Ramos (cell line): ENCODE measurements at regions not wholly inside any gene's neighbourhood (a gene's known extent, or its start where the extent isn't known, plus 50 kb on each side); places are given as distances from the start of the nearest gene placed in this dataset.

Experiments used
- in situ Hi-C: fragments of 300-500 bp; cut with MboI; formaldehyde crosslinking; loops from one replicate; pipeline ENCODE4 v1.14.3; 2022; ENCODE audit warnings: low sequenced_read_pairs; ENCODE audit not compliant: unreplicated experiment

DNA sequence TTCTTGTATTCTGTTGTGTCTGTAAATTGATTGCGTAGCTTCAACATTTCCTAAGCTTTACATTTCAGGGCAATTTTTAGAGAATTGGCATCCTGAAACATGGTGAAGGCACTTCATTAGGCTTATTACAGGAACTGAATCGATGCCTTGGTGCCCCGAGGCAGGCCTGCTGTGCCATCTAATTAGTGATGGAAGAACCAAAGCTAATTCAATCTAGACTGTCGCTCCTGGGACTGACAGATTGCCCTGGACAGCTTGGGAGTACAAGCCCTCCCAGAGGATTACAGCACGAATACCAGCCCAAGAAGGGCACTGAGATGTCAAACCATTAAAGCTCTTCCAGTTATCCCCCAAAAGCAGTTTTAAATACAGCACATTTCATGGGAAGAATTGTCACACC, 243.2 kb upstream of the ZC3H12C start:
- in situ Hi-C loops, result no loop called here

DNA sequence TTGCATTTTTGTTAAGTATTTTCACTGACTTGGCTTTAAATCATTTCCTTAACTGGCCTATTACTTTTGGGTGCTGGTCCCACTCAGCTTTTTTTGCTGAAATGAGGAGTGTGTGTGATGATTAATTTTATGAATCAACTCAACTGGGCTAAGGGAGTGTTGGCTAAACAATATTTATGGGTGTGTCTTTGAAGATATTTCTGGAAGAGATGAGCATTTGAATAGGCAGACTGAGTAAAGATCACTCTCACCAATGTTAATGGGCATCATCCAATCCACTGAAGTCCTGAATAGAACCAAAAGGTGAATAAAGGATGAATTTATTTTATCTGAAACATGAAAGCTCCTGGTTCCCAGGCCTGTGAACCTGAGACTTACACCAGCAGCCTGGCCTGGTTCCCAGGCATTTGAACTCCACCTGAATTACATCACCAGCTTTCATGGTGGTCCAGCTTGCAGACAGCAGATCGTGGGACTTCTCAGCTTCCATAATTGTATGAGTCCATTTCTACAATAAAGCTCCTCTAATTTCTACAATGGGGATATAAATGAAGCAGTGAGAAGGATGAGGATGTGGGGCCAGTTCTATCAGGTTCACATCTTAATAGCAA, 241.3 kb upstream of the ZC3H12C start:
- in situ Hi-C loops, result no loop called here

DNA sequence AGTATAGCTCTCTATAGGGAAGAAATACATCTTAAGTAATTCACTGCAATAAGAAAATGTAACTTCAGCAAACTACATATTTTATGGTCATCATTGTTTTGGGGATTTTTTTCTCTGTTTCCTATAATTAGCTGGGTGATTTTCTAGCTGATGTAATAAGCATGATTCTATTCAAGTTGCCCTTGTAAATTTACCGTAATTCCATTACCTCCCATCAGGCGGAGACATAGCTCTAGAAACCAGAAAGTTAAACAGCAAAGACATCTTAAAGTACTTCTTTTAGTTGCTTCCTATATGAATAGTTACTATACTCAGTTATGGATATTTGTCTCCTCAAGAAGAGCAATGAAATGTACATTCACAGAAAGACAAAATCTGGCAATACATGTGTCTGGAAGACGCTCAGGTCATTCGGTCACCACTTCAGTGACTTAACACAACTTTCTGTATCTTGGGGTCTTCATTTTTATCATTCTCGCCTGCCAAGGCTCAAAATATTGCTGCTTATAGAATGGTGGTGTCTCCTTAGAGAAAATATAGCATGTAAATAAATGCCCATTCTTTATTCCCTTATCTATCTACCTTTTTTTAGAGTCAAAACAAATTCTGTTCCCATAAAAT, 239.9 kb upstream of the ZC3H12C start:
- in situ Hi-C loops, result no loop called here

DNA sequence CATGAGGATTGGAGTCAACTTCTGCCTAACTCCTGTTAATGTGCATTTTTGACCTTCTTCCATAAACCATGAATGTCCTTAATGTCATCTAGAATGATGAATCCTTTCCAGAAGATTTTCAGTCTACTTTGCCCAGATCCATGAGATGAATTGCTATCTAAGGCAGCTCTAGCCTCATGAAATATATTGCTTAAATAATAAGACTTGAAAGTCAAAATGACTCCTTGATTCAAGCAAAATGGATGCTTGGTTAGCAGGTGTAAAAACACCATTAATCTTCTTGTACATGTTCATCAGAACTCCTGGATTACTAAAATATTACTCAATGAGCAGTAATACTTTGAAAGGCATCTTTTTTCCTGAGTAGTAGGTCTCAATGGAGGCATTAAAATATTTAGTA, 238.5 kb upstream of the ZC3H12C start:
- in situ Hi-C loops, result no loop called here

DNA sequence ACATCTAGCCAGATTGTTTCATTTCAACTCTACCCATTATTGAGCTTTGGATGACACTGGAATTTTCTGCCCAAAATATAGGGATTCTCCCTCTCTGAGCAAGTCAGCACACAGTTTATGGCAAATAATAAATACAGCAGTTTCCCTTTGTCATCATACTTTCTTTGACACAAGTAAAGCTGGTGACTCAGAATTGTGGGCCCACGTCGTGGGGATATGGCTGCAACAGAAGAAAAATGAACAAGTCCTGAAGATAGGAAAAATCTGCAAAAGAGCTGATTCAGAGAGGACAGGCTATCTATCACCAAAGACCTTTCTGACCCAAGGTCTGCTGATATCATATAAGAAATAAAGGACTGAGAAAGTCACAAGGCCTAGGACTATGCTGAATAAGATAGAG, 236.3 kb upstream of the ZC3H12C start:
- in situ Hi-C loops, result no loop called here

DNA sequence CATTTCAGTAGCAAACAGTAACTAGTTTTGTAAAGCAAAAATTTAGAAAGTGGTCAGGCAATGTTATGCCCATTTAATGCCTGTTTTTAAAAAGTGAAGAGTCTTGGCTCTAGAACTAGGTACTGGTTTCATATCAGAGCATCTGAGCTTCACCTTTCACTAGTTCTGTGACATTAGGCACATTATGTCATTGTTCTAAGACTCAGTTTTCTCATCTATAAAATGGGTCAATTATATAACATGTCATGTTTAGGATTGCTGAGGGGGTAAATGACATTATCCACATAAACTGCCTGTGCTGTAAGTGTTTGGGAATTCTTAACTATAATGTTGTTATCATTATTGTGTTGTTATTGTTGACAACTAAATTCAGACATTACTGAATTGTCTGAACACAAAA, 235.6 kb upstream of the ZC3H12C start:
- in situ Hi-C loops, result no loop called here

DNA sequence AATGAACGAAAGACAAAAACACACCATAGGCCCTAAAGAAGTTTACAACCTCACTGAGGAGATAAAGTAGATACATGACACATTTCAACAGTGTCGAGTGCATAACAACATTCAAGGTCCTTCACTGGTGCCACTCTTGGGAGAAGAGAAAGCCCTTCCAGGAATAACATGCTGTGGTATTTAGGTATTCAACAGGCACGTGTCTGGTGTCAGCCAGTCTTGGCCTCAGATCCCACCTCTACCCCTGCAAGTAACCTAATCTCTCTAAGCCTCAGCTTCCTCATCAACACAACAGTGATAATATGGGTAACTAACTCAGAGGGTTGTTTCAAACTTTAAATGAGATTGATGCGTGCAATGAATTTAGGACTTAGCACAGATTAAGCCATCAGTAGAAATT, 235.0 kb upstream of the ZC3H12C start:
- in situ Hi-C loops, result no loop called here

DNA sequence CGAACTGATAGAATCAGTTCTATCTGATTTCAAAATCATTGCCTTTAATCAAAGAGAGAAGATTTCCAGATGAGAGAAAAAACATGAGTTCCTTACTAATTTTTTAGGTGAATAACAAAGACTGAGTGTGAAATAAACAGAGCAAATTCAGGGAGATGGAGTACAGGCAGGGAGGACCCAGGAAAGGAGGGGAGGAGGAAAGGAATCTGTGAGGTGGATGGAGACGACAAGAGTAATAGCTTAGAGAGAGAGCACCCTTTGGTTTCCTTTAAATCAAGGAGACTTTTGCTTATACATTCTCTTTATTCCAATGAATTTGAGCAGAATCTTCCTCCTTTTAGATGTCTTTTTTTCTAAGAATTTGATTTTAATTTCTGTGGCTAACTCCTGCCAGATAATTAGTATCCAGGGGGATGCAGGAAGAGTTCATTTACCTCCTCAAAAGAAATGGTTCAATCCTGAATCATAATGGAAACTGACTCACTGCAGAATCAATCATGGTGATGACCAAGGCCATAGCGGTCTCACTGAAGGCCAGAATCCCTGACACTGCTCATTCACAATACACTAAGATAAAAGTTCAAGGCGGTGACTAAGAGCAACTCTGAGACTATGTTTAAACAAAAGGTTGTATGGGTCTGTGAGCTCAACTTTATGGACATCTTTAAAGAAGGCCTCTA, 234.0 kb upstream of the ZC3H12C start:
- in situ Hi-C loops, result no loop called here

DNA sequence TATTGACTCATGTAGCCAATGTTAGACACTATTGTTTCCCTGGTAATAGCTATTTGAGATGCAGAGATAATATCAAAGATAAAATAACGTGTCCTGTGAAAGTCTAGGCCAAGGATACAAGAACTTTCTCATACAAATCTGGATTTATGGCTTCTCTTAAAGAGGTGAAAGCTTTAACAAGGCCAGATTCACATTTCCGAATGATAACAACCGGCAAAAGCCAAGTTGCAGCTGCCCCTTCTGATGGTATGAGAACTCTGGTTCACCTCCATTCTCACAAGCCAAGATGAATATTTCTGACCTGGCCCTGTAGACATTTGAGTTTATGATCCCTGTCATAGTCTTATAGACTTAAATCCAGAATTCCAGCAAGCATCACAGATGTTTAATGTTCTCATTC, 230.4 kb upstream of the ZC3H12C start:
- in situ Hi-C loops, result no loop called here

DNA sequence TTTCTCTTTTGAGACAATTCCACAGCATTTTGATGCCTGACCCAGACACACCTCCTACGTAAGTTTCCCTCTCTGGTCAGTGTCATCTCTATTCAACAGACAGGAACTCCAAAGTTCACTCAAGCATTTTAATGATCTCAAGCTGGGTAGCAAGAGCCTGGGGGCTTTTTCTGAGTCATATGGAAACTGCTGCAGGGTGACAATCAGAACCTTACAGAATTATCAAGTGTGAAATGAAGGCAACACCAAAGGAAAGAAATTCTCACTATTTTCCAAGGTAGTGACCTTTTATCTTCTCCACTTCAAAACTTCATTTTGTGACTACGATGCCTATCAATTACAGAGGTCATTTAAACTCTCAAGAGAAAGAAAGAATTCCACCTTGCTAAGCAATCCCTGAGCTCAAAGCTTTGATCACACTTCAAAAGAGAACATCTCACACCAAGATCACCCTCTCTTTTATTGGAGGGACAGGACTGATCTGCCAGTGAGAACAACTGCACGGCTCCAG, 229.0 kb upstream of the ZC3H12C start:
- in situ Hi-C loops, result no loop called here

DNA sequence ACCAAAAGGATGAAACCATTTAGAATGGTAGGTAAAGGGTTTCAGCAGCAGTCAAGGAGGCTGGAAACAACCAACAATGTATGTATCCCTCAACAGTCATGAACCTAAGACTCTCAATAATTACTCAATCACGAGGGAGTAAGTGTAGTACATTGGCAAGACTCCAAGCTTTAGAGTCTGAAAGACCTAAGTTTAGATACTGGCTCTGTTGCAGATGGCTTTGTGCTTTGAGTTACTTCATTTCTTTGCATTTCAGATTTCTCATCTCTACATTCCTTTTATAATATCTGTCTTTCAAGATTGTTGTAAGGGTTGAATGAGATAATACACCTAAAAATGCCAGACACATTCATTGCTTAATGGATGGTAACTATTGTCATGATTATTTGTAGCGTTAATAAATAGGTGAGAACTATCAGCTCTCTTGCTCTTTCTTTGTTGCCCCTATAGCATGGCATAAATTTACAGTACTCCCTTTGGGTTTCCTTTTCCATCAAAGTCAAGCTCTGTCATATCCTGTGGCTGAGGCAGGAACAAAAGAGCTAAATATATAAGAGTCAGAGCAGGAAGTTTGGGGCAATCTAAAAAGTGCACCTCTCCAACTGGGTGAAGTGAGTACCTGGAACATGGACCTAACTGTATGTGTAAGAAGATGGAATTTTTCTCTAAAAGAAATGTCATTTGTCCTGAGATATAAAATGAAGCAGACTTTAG, 228.2 kb upstream of the ZC3H12C start:
- in situ Hi-C loops, result no loop called here

DNA sequence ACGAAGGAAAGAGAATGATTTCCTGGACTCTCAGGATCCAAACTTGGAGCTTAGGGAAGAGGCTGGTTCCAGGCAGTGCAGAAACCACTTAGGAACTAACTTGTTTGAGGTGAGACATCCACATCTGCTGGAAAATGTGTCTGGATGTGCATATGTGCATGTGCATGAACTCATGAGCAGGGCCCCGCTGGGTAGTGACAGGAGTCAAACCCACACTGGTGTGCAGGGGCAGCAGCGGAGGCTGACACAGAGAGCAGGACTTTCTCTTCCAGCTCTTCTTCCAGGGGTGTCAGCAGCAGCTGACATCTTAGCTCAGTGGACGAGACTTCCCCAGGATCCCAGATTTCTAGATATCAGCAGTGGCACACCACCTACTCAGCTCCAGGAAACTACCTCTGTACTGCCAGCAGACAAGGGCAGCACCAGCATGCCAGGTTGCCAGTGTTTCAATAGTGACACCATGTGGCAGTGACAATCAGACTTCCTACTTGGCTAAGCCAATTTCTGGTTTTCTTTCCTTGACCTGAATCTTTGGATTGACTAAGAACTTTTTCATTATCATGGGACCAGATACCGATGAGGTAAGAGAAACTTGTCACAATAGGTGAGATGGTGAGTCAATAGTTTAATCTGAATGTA, 227.5 kb upstream of the ZC3H12C start:
- in situ Hi-C loops, result no loop called here

DNA sequence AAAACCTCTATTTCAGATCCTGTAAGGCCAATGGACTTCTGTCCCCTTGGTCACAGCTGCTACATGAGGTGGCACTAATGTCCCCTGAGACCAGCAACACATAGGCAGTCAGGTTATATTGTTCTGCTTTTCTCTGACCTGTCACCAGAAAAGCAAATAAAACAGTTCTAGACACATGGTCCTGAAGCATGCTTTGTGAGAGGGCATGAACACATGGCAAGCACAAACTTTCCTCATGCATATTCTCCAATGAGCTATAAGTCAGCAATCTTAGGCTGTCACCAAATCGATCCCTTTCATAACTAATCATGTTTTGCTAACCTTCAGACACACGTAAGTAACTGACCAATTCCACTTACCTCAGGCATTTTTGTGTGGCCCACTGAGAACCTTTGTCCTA, 225.4 kb upstream of the ZC3H12C start:
- in situ Hi-C loops, result no loop called here

DNA sequence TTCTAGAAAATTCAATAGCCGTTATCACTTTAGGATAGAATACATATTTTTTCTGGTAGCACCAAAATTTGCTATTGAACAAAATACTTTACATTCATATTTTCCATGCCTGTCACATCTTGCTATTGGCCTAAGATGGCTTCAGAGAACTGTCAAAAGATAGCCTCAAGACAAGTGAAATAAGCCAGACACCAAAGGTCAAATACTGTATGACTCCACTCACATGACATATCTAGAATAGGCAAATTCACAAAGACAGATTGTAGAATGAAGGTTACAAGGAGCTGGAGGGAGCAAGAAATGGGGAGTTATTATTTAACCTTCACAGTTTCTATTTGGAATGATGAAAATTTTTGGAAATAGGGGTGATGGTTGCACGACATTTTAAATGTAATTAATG, 223.7 kb upstream of the ZC3H12C start:
- in situ Hi-C loops, result no loop called here

DNA sequence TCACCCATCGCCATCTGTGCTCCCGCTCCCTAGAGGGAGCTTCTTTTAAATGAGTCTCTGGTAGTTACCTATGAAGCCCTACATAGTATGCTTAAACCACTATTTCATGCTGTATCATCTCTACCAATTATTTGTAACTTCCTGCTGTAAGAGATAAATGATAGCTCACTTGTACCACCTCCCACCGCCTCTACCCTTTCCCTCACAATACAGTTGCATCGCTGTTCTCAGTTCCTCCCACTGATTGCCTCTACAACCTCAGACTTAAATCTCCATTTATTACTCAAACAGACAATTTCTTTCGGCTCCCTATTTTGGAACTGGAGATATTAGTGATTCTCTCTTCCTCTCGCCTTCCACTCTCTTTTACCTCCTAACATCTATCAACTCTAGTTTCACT, 222.9 kb upstream of the ZC3H12C start:
- in situ Hi-C loops, result no loop called here

DNA sequence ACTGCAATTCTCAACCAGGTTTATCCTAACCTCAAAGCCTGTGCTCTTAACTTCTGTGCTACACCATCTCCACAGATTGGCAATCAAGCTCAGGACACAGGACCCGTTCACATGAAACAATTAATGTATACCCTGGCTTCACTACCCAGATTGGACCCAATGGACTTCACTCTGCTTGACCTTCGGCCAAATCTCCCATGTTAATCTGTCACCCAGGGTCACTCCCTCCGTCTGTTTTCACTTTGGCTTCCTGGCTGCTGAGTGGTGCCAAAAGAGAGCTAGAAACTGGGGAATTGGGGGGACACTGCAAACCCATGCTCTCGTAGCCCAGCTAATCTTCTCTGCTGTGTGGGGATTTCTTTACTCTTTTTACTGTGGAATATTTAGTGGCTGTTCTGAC, 216.1 kb upstream of the ZC3H12C start:
- in situ Hi-C loops, result no loop called here

DNA sequence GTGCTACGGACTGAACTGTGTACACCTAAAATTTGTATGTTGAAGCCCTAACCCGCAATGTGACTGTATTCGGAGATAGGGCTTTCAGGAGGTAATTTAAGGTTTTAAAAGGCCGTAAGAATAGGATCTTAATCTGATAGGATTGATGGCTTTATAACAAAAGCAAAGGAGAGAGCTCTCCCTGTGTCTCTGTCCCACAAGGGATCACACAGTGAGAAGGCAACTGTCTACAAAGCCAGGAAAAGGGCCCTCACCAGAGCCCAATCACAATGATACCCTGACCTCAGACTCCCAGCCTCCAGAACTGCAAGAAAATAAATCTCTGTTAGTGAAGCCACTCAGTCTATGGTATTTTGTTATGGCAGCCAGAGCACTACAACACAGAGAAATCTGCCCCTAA, 208.7 kb upstream of the ZC3H12C start:
- in situ Hi-C loops, result no loop called here

DNA sequence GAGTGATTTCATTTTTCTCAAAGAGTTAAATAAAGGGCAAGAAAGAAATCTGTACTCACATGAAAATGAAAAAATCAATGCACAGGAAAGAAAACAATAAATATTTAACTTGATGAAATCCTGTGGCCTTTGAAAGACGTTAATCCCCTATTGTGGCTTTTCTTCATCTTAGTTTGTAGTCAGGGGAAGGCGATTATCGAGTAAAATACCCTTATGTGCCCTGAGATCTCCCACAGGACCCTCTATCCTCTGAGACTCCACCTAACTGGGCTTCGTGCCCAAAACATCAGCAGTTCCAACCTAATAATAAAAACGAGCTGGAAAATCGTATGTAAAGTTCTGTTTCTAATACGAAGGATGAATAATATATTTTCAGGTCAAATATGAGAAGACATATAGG, 208.2 kb upstream of the ZC3H12C start:
- in situ Hi-C loops, result no loop called here

DNA sequence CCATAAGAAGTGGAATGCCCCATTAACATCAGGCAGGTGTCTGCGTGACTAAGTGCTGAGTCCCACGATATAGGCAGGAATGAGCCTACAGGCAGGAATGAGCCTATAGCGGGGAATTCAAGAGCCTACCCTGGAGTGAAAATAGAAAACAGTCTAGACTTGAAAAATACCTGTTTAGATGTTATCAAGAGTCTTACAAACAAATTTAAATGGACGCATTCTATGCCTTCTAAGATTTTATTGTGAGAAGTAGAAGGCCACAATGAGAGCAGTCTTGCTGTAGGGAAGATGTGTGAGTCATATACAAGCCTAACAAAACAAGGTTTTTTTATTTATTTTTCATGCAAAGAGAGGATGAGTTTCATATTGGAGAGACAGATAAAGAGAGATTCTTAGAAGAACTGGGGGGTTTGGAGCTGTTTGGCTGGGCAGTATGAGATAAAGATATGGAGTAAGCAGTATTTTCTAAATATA, 200.8 kb upstream of the ZC3H12C start:
- in situ Hi-C loops, result no loop called here

DNA sequence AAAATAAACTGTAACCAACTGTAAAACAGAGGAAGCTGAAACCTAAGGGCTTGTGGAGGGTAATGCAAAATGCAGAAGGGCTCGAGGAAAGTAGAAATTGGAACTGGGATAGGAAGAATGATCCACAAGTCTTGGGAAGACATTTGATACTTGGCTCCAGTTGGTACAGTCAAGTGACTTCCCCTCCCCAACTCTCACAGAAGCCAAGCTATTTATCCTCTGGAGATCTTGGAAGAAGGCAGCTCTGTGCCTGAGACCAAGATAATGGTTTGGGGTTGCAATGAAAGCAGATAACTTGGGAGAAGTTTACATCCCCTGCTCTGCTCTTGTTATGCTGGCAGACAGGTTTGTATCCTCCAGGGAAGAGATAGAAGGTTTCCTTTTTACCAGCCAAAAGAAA, 198.9 kb upstream of the ZC3H12C start:
- in situ Hi-C loops, result no loop called here

DNA sequence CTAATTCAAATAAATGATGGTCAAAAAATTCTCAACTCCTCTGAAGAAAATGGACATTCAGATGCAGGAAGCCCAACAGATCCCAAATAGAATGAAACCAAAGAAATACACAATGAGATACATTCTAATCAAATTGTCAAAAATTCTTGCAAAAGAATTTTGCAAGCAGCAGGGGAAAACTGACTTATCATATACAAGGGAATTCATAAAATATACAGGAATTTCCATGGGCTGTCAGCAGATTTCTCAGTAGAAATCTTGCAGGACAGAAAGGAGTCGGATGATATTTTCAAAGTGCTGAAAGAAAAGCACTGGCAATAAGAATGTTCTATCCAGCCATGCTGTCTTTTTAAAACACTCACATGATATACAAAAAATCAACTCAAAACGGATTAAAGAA, 194.6 kb upstream of the ZC3H12C start:
- in situ Hi-C loops, result no loop called here
